Right ventricle myocardium superior (tissue), 1 donor: ENCODE measurements at regions not wholly inside any gene's neighbourhood (a gene's known extent, or its start where the extent isn't known, plus 50 kb on each side); places are given as distances from the start of the nearest gene placed in this dataset.

Experiments
- ATAC-seq: fragments of 200-7000 bp; cut with Tn5 transposase; one replicate; pipeline ENCODE4 v1.9.1; 2020; ENCODE audit warnings: mild to moderate bottlenecking; ENCODE audit not compliant: poor library complexity
- DNase-seq: peaks from one replicate; pipeline ENCODE4 v3.0.0-alpha.2; 2020
- intact Hi-C: fragments of 100-400 bp; cut with DNase I; formaldehyde crosslinking; loops from one replicate; pipeline ENCODE4 v1.11.2; 2022
- donor health status: DM: no; HTN: yes; CAD: no; lungs with severe emphysema.

- ATAC-seq (no peak), DNase-seq (no peak)
- intact Hi-C loops: no loop called here
Measured at GRCh38 chr15:31276596-31277298, 49.9 kb upstream of the KLF13 start.
